Endodermal cell (in vitro differentiated cells): ENCODE measurements at regions not wholly inside any gene's neighbourhood (a gene's known extent, or its start where the extent isn't known, plus 50 kb on each side); places are given as distances from the start of the nearest gene placed in this dataset.

Experiments used
- DNase-seq: peaks from one replicate; pipeline ENCODE4 v3.0.0-alpha.2; 2017
- H3K27ac ChIP-seq: 2 replicates; pipeline ENCODE4 v1.5.1; 2013; ENCODE audit warnings: mild to moderate bottlenecking, low read depth, low read length, moderate library complexity
- H3K27me3 ChIP-seq: 2 replicates; pipeline ENCODE4 v1.6.1; 2013; ENCODE audit warnings: mild to moderate bottlenecking, low read length, moderate library complexity; ENCODE audit not compliant: insufficient read depth, control insufficient read depth, poor library complexity, severe bottlenecking
- H3K36me3 ChIP-seq: 2 replicates; pipeline ENCODE4 v1.7.0; 2013; ENCODE audit warnings: mild to moderate bottlenecking, low read length, moderate library complexity; ENCODE audit not compliant: control insufficient read depth, insufficient read depth
- H3K4me1 ChIP-seq: one replicate; pipeline ENCODE4 v1.7.0; 2013; ENCODE audit warnings: low read length; ENCODE audit not compliant: control insufficient read depth, insufficient read depth
- H3K4me3 ChIP-seq: 2 replicates; pipeline ENCODE4 v1.5.1; 2013; ENCODE audit warnings: mild to moderate bottlenecking, low read length, moderate library complexity
- H3K9ac ChIP-seq: 2 replicates; pipeline ENCODE4 v1.6.1; 2013; ENCODE audit warnings: mild to moderate bottlenecking, low read length, moderate library complexity; ENCODE audit not compliant: poor library complexity, severe bottlenecking; ENCODE audit errors: extremely low read depth
- H3K9me3 ChIP-seq: 2 replicates; pipeline ENCODE4 v1.6.1; 2013; ENCODE audit warnings: mild to moderate bottlenecking, low read length, moderate library complexity; ENCODE audit not compliant: control insufficient read depth
- H3K27ac Mint-ChIP-seq: 2 replicates; pipeline ENCODE4 v1.8.0; 2020; ENCODE audit warnings: mixed read lengths
- H3K27me3 Mint-ChIP-seq: 2 replicates; pipeline ENCODE4 v1.8.0; 2021; ENCODE audit warnings: mild to moderate bottlenecking, mixed read lengths; ENCODE audit not compliant: insufficient read depth
- H3K36me3 Mint-ChIP-seq: 2 replicates; pipeline ENCODE4 v1.8.0; 2020; ENCODE audit warnings: low read depth, mixed read lengths
- H3K4me1 Mint-ChIP-seq: 2 replicates; pipeline ENCODE4 v1.8.0; 2020; ENCODE audit warnings: mixed read lengths
- H3K4me3 Mint-ChIP-seq: 2 replicates; pipeline ENCODE4 v1.8.0; 2020; ENCODE audit warnings: mild to moderate bottlenecking, moderate library complexity, mixed read lengths
- H3K9me3 Mint-ChIP-seq: 2 replicates; pipeline ENCODE4 v1.8.0; 2020; ENCODE audit warnings: mild to moderate bottlenecking, mixed read lengths
- CTCF ChIP-seq: fragments of 200-600 bp; sonication (generic); conservative IDR thresholded peaks from 2 replicates; pipeline ENCODE4 v1.5.0; 2021; ENCODE audit warnings: antibody characterized with exemption, mild to moderate bottlenecking
- WGBS, 2 experiments: methylation state at CpG; one replicate each; pipeline versions ENCODE4 v1.1.5 to v1.1.7; 2013; ENCODE audit warnings: missing lambda C conversion rate in 2 of 2, mixed read lengths in 1 of 2; ENCODE audit not compliant: insufficient coverage in 1 of 2, insufficient read length in 1 of 2; 5-methylcytosine and 5-hydroxymethylcytosine counted together

DNA sequence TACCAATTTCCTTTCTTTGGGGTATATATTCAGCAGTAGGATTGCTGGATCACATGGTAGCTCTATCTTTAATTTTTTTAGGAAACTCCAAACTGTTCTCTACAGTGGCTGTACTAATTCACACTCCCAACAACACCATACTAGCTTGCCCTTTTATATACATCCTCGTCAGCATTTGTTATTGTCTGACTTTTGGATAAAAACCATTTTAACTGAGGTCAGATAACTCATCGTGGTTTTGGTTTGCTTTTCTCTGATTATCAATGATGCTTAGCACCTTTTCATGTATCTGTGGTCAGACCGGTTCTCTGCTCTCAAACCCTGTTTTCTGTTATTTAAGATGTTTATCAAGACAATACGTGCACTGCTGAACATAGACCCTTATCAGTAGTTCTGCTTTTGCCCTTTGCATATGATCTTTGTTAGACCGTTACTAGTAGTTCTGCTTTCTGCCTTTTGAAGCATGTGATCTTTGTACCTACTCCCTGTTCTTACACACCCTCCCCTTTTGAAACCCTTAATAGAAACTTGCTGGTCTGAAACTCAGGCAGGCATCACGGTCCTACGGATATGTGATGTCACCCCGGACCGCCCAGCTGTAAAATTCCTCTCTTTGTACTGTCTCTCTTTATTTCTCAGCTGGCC is 474.3 kb downstream of the RSL24D1 start:
- Mint-ChIP-seq H3K27ac (no peak overlapping the region), H3K27me3 (no peaks in the 10 kb centered on the region), H3K4me1 (no peaks in the 10 kb centered on the region), H3K4me3 (no peak overlapping the region), H3K36me3 (no peaks in the 10 kb centered on the region), H3K9me3 (peaks cover 20% of the 10 kb centered on the region)
- DNase-seq: no peak
- Histone ChIP-seq H3K36me3 (no peaks in the 10 kb centered on the region), H3K4me1 (no peaks in the 10 kb centered on the region), H3K9me3 (no peaks in the 10 kb centered on the region), H3K9ac (no peak overlapping the region), H3K4me3 (no peak overlapping the region), H3K27me3 (no peaks in the 10 kb centered on the region), H3K27ac (no peak overlapping the region)
- TF ChIP-seq CTCF: no peak
- 93 to 98% methylated on average over 4 to 9 of the region's 9 CpGs for WGBS, 2 experiments

DNA sequence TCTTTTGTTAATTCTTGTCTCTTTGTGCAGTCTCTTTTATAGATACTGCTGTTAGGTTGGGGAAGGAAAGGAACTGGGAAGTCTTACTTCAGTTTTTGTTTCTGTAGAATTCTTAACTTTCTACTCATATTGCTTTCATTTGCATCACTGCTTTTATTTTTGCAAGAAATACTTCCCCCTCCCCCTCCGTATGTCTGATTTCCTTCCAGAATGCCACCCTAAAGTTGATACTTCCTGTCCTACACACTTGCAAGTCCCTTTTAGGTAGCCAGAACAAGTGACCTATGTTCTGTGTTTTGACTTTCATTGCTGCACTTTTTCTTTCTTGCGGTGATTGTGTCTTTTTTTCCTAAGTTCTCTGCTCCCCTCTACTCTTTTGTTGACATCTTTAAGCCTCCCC is 477.4 kb downstream of the RSL24D1 start:
- no peaks in the 10 kb centered on the region for H3K9me3 ChIP-seq
- Mint-ChIP-seq H3K36me3 (no peaks in the 10 kb centered on the region), H3K9me3 (peaks cover 20% of the 10 kb centered on the region), H3K27me3 (no peaks in the 10 kb centered on the region), H3K4me1 (no peaks in the 10 kb centered on the region), H3K27ac (no peak overlapping the region), H3K4me3 (no peak overlapping the region)
- WGBS, 2 experiments: 90 to 93% methylated on average over 2 of the region's 2 CpGs
- H3K36me3 ChIP-seq: no peaks in the 10 kb centered on the region
- H3K4me1 ChIP-seq: no peaks in the 10 kb centered on the region
- no peak for DNase-seq
- TF ChIP-seq CTCF: no peak
- H3K4me3 ChIP-seq: no peak overlapping the region
- H3K27me3 ChIP-seq: no peaks in the 10 kb centered on the region
- H3K9ac ChIP-seq: no peak overlapping the region
- no peak overlapping the region for H3K27ac ChIP-seq

DNA sequence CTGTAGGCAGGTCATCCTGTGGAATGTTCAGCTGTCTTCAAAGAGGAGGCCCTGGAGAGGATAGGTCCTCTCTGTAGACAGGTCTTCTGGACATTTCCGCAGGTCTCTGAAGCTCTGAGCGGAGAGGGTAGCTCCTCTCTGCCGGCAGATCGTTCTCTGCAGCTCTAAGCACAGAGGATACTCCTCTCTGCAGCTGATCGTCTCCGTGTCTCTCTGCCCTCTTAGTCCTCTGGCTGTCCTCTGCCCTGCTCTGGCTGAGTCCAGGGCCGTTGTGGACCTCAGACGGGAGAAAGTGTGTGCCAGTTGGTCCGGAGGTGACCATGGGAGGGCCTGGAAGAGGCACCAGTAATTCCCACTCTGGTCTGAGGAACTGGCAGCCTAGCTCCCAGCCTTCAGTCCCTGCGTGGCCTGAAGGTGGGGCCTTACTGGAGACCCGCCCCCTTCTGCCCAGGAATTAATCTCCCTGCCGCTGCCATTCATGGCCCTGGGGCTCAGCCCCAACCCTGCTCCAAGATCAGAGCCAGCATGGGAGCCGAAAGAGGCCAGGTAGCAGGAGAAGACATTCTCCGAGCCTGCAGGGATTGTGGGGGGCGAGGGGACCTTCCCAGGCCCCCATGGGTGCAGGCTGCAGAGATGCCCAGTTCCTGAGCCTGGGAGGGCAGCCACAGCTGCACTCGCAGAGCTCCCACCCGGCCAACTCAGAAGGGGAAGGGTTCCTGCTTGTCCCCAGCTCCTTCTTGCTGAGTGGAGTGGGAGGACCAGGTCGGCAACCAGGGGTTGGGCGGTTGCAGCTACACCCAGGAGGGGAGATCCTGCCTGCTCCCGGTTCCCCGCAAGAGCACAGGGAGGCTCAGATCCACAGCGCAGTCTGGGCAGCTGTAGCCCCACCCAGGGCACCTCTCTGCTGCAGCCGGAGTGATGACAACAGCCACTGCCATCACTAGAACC is 488.7 kb downstream of the RSL24D1 start:
- DNase-seq: no peak
- Mint-ChIP-seq H3K27ac (no peak overlapping the region), H3K4me1 (no peaks in the 10 kb centered on the region), H3K36me3 (no peaks in the 10 kb centered on the region), H3K4me3 (no peak overlapping the region), H3K9me3 (no peaks in the 10 kb centered on the region), H3K27me3 (no peaks in the 10 kb centered on the region)
- no peak for TF ChIP-seq CTCF
- Histone ChIP-seq H3K27me3 (no peaks in the 10 kb centered on the region), H3K27ac (no peak overlapping the region), H3K9me3 (no peaks in the 10 kb centered on the region), H3K9ac (no peak overlapping the region), H3K4me3 (no peak overlapping the region), H3K36me3 (no peaks in the 10 kb centered on the region), H3K4me1 (no peaks in the 10 kb centered on the region)
- 89 to 95% methylated on average over 16 to 23 of the region's 23 CpGs for WGBS, 2 experiments
